B cell (primary cell): ENCODE measurements at regions not wholly inside any gene's neighbourhood (a gene's known extent, or its start where the extent isn't known, plus 50 kb on each side); places are given as distances from the start of the nearest gene placed in this dataset.
"Not testable (repeated sequence)": the region's sequence is repeated elsewhere in the genome, so short reads cannot be mapped to it uniquely, and the experiment has no call there.

Source experiments
- EZH2 ChIP-seq: IDR thresholded peaks from 2 replicates; pipeline ENCODE4 v1.6.1; 2012; ENCODE audit warnings: borderline replicate concordance, low read depth, mild to moderate bottlenecking, moderate library complexity, low read length; ENCODE audit not compliant: insufficient read depth, poor library complexity, severe bottlenecking
- TF ChIP-seq, protein P1 (sequence below): fragments of 200-600 bp; IDR thresholded peaks from one replicate; pipeline ENCODE4 v1.8.0; 2022; ENCODE audit warnings: antibody characterized with exemption, mild to moderate bottlenecking

DNA sequence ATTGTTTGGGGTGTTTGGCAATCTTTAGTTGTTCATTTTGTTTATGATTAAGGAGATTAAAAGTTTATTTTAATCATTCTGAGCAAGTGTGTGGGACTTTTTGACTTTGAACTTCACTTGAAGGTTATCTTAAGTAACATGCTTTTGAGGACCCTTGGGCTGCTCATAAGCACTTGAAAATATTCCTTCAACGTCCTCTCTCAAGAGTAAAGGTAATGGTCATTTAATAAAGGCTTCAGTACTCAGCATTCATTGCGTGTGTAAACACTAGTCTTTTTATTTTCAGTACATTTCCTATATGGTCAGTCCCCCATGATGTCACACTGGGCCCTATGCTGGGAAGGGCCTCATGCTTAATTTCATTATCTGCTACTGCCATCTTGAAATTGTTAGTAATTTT, 285.6 kb downstream of the SRGAP2C start:
- TF ChIP-seq, protein P1, sequence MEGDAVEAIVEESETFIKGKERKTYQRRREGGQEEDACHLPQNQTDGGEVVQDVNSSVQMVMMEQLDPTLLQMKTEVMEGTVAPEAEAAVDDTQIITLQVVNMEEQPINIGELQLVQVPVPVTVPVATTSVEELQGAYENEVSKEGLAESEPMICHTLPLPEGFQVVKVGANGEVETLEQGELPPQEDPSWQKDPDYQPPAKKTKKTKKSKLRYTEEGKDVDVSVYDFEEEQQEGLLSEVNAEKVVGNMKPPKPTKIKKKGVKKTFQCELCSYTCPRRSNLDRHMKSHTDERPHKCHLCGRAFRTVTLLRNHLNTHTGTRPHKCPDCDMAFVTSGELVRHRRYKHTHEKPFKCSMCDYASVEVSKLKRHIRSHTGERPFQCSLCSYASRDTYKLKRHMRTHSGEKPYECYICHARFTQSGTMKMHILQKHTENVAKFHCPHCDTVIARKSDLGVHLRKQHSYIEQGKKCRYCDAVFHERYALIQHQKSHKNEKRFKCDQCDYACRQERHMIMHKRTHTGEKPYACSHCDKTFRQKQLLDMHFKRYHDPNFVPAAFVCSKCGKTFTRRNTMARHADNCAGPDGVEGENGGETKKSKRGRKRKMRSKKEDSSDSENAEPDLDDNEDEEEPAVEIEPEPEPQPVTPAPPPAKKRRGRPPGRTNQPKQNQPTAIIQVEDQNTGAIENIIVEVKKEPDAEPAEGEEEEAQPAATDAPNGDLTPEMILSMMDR, result not testable (repeated sequence)
- not testable (repeated sequence) for TF ChIP-seq EZH2
